ENCODE measurements at regions not wholly inside any gene's neighbourhood (a gene's known extent, or its start where the extent isn't known, plus 50 kb on each side); places are given as distances from the start of the nearest gene placed in this dataset.

DNA sequence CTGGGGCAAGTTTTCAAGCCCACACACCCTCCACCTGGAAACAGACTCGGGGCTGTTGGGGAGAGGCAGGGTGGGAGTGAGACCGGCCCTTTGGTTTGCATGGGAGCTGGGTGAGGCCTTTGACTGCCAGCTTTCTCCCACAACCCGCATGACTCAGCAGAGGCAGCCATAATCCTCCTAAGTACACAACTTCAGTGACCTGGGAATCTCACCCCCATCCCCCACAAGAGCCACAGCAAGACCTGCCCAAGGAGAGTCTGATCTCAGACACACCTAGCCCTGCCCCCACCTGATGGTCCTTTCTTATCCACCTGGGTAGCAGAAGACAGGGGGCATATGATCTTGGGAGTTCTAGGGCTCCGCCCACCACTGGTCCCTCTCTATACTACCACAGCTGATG lies 1615.4 kb downstream of the EFNB2 start:
- TF ChIP-seq, protein P1, sequence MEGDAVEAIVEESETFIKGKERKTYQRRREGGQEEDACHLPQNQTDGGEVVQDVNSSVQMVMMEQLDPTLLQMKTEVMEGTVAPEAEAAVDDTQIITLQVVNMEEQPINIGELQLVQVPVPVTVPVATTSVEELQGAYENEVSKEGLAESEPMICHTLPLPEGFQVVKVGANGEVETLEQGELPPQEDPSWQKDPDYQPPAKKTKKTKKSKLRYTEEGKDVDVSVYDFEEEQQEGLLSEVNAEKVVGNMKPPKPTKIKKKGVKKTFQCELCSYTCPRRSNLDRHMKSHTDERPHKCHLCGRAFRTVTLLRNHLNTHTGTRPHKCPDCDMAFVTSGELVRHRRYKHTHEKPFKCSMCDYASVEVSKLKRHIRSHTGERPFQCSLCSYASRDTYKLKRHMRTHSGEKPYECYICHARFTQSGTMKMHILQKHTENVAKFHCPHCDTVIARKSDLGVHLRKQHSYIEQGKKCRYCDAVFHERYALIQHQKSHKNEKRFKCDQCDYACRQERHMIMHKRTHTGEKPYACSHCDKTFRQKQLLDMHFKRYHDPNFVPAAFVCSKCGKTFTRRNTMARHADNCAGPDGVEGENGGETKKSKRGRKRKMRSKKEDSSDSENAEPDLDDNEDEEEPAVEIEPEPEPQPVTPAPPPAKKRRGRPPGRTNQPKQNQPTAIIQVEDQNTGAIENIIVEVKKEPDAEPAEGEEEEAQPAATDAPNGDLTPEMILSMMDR (IDR thresholded peaks at IDR 0.05; ENCODE audit: low read depth, low read length), result no peak
- Histone ChIP-seq H3K4me3 (ENCODE audit: low read depth, low read length) (no peak overlapping the region), H3K36me3 (no peaks in the 10 kb centered on the region), H3K9me3 (ENCODE audit: severe bottlenecking) (no peaks in the 10 kb centered on the region), H3K27ac (no peak overlapping the region), H3K27me3 (ENCODE audit: insufficient read depth, low read depth, severe bottlenecking) (no peaks in the 10 kb centered on the region)
- DNase-seq, result peak; percentile 54

DNA sequence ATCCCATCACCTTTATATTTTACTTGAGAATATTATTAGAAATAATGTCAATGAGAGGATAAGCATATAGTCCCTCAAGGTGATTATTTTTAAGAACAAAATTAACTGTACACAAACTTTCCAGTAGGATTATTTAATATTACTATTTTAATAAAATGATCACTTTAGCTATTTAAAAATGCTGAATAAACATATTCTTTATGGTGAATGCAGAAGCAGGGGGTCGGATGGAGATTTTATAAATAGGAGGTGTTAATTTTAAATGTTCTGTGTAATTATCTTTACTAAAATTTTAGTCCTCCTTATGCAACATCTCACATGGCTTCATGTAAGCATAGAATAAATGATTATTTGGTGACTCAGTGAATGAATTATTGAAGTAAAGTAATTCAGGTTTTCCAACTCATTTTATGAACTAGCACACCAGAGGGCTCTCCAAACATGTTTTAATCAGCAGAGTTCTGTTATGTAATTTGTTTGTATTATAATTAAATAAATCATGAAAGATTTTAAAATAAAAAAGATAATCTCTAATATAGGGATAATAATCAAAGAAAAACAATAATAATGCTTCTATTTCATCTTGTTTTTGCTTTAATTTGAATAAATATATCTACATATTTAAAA lies 1635.2 kb downstream of the EFNB2 start:
- Histone ChIP-seq H3K4me3 (ENCODE audit: low read depth, low read length) (no peak overlapping the region), H3K27ac (no peak overlapping the region), H3K27me3 (ENCODE audit: insufficient read depth, low read depth, severe bottlenecking) (no peaks in the 10 kb centered on the region), H3K36me3 (no peaks in the 10 kb centered on the region), H3K9me3 (ENCODE audit: severe bottlenecking) (no peaks in the 10 kb centered on the region)
- DNase-seq, result no peak
- TF ChIP-seq, protein P1 (IDR thresholded peaks at IDR 0.05; ENCODE audit: low read depth, low read length), result no peak

DNA sequence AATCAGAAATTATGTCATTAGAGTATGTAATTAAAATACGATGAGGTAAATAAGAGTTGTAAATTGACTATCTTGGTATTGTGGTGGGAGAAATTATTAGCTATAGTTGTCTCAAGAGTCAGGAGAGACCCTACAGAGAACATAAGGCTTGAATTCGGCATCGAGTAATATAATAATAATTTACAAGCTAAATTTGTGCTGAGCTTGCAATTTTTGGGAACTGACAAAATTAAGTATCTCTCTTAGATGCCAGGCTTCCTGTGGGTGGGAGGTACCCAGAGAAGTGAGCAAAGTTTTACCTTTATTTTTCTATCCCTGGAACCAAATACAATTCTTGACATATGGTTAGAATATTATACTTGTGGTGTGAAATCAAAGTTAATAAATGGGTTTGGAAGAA lies 1637.0 kb downstream of the EFNB2 start:
- TF ChIP-seq, protein P1 (IDR thresholded peaks at IDR 0.05; ENCODE audit: low read depth, low read length), result no peak
- H3K27ac ChIP-seq, result no peak overlapping the region
- H3K9me3 ChIP-seq (ENCODE audit: severe bottlenecking), result no peaks in the 10 kb centered on the region
- DNase-seq, result no peak
- H3K27me3 ChIP-seq (ENCODE audit: insufficient read depth, low read depth, severe bottlenecking), result no peaks in the 10 kb centered on the region
- H3K36me3 ChIP-seq, result no peaks in the 10 kb centered on the region
- H3K4me3 ChIP-seq (ENCODE audit: low read depth, low read length), result no peak overlapping the region

DNA sequence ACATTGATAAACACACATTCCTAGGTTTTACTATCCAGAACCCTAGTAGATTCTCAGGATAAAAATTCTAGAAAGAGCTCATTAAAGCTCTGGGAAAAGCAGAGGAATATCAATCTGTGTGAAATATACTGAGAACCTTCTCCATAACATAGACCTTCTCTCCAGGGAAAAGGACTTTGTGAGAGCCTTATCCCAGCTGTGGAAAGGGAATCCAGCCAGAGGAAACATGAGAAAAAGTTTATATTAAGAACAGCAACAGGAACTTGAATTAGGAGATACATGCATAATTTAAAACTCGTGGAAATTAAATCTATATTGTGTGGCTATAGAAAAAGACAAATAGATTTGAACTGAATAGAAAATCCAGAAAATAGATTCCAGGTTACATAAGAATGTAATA lies 1639.9 kb downstream of the EFNB2 start:
- DNase-seq, result no peak
- no peak overlapping the region for H3K4me3 ChIP-seq (ENCODE audit: low read depth, low read length)
- no peaks in the 10 kb centered on the region for H3K27me3 ChIP-seq (ENCODE audit: insufficient read depth, low read depth, severe bottlenecking)
- TF ChIP-seq, protein P1 (IDR thresholded peaks at IDR 0.05; ENCODE audit: low read depth, low read length), result no peak
- H3K9me3 ChIP-seq (ENCODE audit: severe bottlenecking), result no peaks in the 10 kb centered on the region
- H3K36me3 ChIP-seq, result no peaks in the 10 kb centered on the region
- no peak overlapping the region for H3K27ac ChIP-seq

DNA sequence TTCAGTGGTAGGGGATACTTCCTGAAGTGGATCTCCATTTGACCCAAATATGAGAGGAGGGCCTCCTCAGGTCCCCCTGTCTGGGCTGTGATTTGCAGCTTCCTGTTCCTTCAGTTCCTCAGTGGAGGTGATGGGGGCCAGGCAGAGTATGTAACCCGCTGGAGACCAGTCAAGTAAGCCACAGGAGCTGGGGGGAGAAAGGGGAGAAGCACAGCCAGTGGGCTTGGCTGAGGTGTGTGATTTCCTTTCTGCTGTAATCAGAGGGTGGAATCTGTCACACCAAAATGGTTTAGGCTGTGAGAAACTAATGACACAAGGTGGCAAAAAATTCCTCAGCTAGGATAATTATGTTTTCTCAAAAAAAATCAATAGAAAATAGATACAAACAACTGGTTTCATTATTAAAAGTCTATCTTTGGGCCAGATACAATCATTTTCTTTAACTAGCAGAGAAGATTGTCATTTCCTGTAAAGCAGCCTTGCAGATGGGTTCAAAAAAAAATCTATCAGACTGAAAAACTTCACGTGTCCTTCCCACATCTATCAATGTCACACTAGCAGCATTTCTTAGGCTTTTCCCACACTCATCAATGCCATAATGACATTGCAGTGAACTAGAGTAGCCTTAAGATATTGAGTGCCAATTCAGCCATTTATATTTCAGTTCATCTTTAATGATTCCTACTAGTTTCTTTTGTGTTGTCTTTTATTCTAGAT lies 1660.3 kb downstream of the EFNB2 start:
- Histone ChIP-seq H3K27me3 (ENCODE audit: insufficient read depth, low read depth, severe bottlenecking) (no peaks in the 10 kb centered on the region), H3K9me3 (ENCODE audit: severe bottlenecking) (no peaks in the 10 kb centered on the region), H3K27ac (no peak overlapping the region), H3K4me3 (ENCODE audit: low read depth, low read length) (no peak overlapping the region), H3K36me3 (no peaks in the 10 kb centered on the region)
- TF ChIP-seq, protein P1 (IDR thresholded peaks at IDR 0.05; ENCODE audit: low read depth, low read length), result no peak
- DNase-seq, result no peak
